ENCODE measurements at regions not wholly inside any gene's neighbourhood (a gene's known extent, or its start where the extent isn't known, plus 50 kb on each side); places are given as distances from the start of the nearest gene placed in this dataset.
A peak's percentile ranks its signal among the peaks of the same experiment; 100 is the strongest.

DNA sequence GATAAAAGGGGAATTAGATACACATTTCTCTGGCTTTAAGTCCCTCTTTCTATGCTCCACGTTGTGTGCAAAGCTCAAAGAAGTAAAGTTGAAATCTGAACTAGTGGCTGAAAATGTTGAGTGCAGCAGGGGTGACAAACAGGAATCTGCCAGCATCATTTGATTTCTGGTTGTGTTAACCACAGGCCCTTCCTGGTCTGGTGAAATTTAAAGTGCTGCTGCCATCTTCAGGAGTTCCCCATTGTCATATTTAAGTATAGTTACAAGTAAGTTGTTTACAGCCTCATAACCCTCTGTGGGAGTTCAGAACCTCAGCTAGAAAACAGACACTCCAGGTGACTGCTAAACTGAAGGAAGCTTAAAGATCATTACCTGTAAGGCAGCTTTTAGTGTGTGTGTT, 90.9 kb upstream of the CCDC196 start:
- Histone ChIP-seq H3K27me3 (no peaks in the 10 kb centered on the region), H3K4me3 (no peak overlapping the region), H3K9me3 (no peaks in the 10 kb centered on the region), H3K36me3 (no peaks in the 10 kb centered on the region), H3K27ac (no peak overlapping the region), H3K4me1 (no peaks in the 10 kb centered on the region)
- no peak for TF ChIP-seq POLR2A (IDR thresholded peaks at IDR 0.05)
- TF ChIP-seq, protein P1, sequence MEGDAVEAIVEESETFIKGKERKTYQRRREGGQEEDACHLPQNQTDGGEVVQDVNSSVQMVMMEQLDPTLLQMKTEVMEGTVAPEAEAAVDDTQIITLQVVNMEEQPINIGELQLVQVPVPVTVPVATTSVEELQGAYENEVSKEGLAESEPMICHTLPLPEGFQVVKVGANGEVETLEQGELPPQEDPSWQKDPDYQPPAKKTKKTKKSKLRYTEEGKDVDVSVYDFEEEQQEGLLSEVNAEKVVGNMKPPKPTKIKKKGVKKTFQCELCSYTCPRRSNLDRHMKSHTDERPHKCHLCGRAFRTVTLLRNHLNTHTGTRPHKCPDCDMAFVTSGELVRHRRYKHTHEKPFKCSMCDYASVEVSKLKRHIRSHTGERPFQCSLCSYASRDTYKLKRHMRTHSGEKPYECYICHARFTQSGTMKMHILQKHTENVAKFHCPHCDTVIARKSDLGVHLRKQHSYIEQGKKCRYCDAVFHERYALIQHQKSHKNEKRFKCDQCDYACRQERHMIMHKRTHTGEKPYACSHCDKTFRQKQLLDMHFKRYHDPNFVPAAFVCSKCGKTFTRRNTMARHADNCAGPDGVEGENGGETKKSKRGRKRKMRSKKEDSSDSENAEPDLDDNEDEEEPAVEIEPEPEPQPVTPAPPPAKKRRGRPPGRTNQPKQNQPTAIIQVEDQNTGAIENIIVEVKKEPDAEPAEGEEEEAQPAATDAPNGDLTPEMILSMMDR (IDR thresholded peaks at IDR 0.05): no peak
- no peak for DNase-seq

- H3K9me3 ChIP-seq: no peaks in the 10 kb centered on the region
- DNase-seq: no peak
- H3K4me1 ChIP-seq: no peaks in the 10 kb centered on the region
- no peak overlapping the region for H3K27ac ChIP-seq
- TF ChIP-seq, protein P1 (IDR thresholded peaks at IDR 0.05): no peak
- TF ChIP-seq POLR2A (IDR thresholded peaks at IDR 0.05): no peak
- no peak overlapping the region for H3K4me3 ChIP-seq
- no peaks in the 10 kb centered on the region for H3K27me3 ChIP-seq
- H3K36me3 ChIP-seq: no peaks in the 10 kb centered on the region
Measured at GRCh38 chr14:66396164-66396563, 90.0 kb upstream of the CCDC196 start.

GRCh38 chr14:66398437-66398836, 87.7 kb upstream of the CCDC196 start:
- Histone ChIP-seq H3K27ac (no peak overlapping the region), H3K9me3 (no peaks in the 10 kb centered on the region), H3K4me1 (no peaks in the 10 kb centered on the region), H3K36me3 (no peaks in the 10 kb centered on the region), H3K4me3 (no peak overlapping the region), H3K27me3 (no peaks in the 10 kb centered on the region)
- no peak for DNase-seq
- TF ChIP-seq POLR2A (IDR thresholded peaks at IDR 0.05): no peak
- TF ChIP-seq, protein P1 (IDR thresholded peaks at IDR 0.05): no peak

GRCh38 chr14:66401449-66402095, 84.6 kb upstream of the CCDC196 start:
- DNase-seq: no peak
- TF ChIP-seq, protein P1 (IDR thresholded peaks at IDR 0.05): peak in 3 of 6 experiments; percentile 48 to 54 (median 52)
- TF ChIP-seq POLR2A (IDR thresholded peaks at IDR 0.05): no peak
- Histone ChIP-seq H3K27me3 (no peaks in the 10 kb centered on the region), H3K4me1 (no peaks in the 10 kb centered on the region), H3K9me3 (no peaks in the 10 kb centered on the region), H3K4me3 (no peak overlapping the region), H3K27ac (no peak overlapping the region), H3K36me3 (no peaks in the 10 kb centered on the region)

- Histone ChIP-seq H3K9me3 (no peaks in the 10 kb centered on the region), H3K27ac (no peak overlapping the region), H3K4me1 (no peaks in the 10 kb centered on the region), H3K36me3 (no peaks in the 10 kb centered on the region), H3K27me3 (no peaks in the 10 kb centered on the region), H3K4me3 (no peak overlapping the region)
- no peak for DNase-seq
- TF ChIP-seq, protein P1 (IDR thresholded peaks at IDR 0.05): peak in 4 of 6 experiments; percentile 31 to 52 (median 39)
- TF ChIP-seq POLR2A (IDR thresholded peaks at IDR 0.05): no peak
Measured at GRCh38 chr14:66403183-66403582, 83.0 kb upstream of the CCDC196 start.

Data from Peyer's patch (tissue), 4 donors.